HEK293 (cell line): ENCODE measurements at regions not wholly inside any gene's neighbourhood (a gene's known extent, or its start where the extent isn't known, plus 50 kb on each side); places are given as distances from the start of the nearest gene placed in this dataset.

Source experiments
- CTCF ChIA-PET: fragments of 350-600 bp; formaldehyde crosslinking; extraction: SDS; loops from one replicate; lab custom pipeline; 2021; ENCODE audit warnings: antibody characterized with exemption; lab: Yijun Ruan, JAX
- POLR2A ChIA-PET: fragments of 300-600 bp; formaldehyde crosslinking; extraction: SDS; loops from one replicate; lab custom pipeline; 2020; ENCODE audit warnings: antibody characterized with exemption, inconsistent platforms; lab: Yijun Ruan, JAX
- H3K27ac ChIP-seq: fragments of 200-500 bp; sonication (Bioruptor generic); 2 replicates; pipeline ENCODE4 v1.5.1; 2014; ENCODE audit warnings: low read depth, low read length, control low read depth, inconsistent platforms; ENCODE audit errors: extremely low read depth
- H3K36me3 ChIP-seq, 2 experiments: fragments of 200-500 bp in 1 of 2; sonication (Bioruptor generic) in 1 of 2; 1 replicate in 1 of 2; 2 replicates in 1 of 2; pipeline ENCODE4 v1.5.1; 2014 to 2017; ENCODE audit warnings: inconsistent platforms in 2 of 2, low read length in 2 of 2; ENCODE audit not compliant: control insufficient read depth in 2 of 2, insufficient read depth in 1 of 2
- H3K4me1 ChIP-seq: fragments of 200-500 bp; sonication (Bioruptor generic); 2 replicates; pipeline ENCODE4 v1.5.1; 2014; ENCODE audit warnings: mild to moderate bottlenecking, low read length, inconsistent platforms; ENCODE audit not compliant: control insufficient read depth, insufficient read depth
- H3K4me3 ChIP-seq: 2 replicates; pipeline ENCODE4 v1.5.1; 2011; ENCODE audit warnings: low read depth, mild to moderate bottlenecking, control low read depth, low read length, moderate library complexity
- H3K9me3 ChIP-seq: fragments of 200-500 bp; sonication (Bioruptor generic); 2 replicates; pipeline ENCODE4 v1.5.1; 2014; ENCODE audit warnings: low read depth, low read length, inconsistent platforms; ENCODE audit not compliant: control insufficient read depth, insufficient read depth
- HOXC10 ChIP-seq: sonication (generic); formaldehyde crosslinking; IDR thresholded peaks from 2 replicates; pipeline ENCODE4 v1.8.1; 2023; ENCODE audit warnings: mild to moderate bottlenecking, missing genetic modification reagents
- KLF1 ChIP-seq: fragments of 450-650 bp; formaldehyde crosslinking; IDR thresholded peaks from 2 replicates; pipeline ENCODE4 v1.5.1; 2016; ENCODE audit warnings: missing biosample characterization, missing genetic modification characterization
- KLF17 ChIP-seq: fragments of 450-650 bp; formaldehyde crosslinking; IDR thresholded peaks from 2 replicates; pipeline ENCODE4 v1.5.1; 2016; ENCODE audit warnings: missing biosample characterization, missing genetic modification characterization
- KLF7 ChIP-seq: fragments of 450-650 bp; formaldehyde crosslinking; IDR thresholded peaks from 2 replicates; pipeline ENCODE4 v1.5.1; 2016; ENCODE audit warnings: missing biosample characterization, missing genetic modification characterization, borderline replicate concordance
- MZF1 ChIP-seq: fragments of 450-650 bp; formaldehyde crosslinking; IDR thresholded peaks from 2 replicates; pipeline ENCODE4 v1.5.1; 2017; ENCODE audit warnings: missing biosample characterization, missing genetic modification characterization, borderline replicate concordance
- RBAK ChIP-seq: fragments of 450-650 bp; formaldehyde crosslinking; IDR thresholded peaks from 2 replicates; pipeline ENCODE4 v1.5.1; 2016; ENCODE audit warnings: missing biosample characterization, missing genetic modification characterization
- ZBTB10 ChIP-seq: fragments of 450-650 bp; formaldehyde crosslinking; IDR thresholded peaks from 2 replicates; pipeline ENCODE4 v1.5.1; 2016; ENCODE audit warnings: missing biosample characterization, missing genetic modification characterization
- ZBTB11 ChIP-seq: fragments of 450-650 bp; formaldehyde crosslinking; conservative IDR thresholded peaks from 2 replicates; pipeline ENCODE4 v1.5.1; 2016; ENCODE audit warnings: low read depth, missing biosample characterization, missing genetic modification characterization
- ZIC2 ChIP-seq: fragments of 450-650 bp; formaldehyde crosslinking; IDR thresholded peaks from 2 replicates; pipeline ENCODE4 v1.5.1; 2016; ENCODE audit warnings: missing biosample characterization, missing genetic modification characterization
- ZNF155 ChIP-seq: fragments of 450-650 bp; formaldehyde crosslinking; IDR thresholded peaks from 2 replicates; pipeline ENCODE4 v1.5.1; 2016; ENCODE audit warnings: missing biosample characterization, missing genetic modification characterization
- ZNF16 ChIP-seq: fragments of 450-650 bp; formaldehyde crosslinking; IDR thresholded peaks from 2 replicates; pipeline ENCODE4 v1.5.1; 2016; ENCODE audit warnings: low read depth, missing biosample characterization, missing genetic modification characterization
- ZNF248 ChIP-seq: fragments of 450-650 bp; formaldehyde crosslinking; IDR thresholded peaks from 2 replicates; pipeline ENCODE4 v1.5.1; 2017; ENCODE audit warnings: missing biosample characterization, missing genetic modification characterization
- ZNF37A ChIP-seq: fragments of 450-650 bp; IDR thresholded peaks from 2 replicates; pipeline ENCODE4 v1.5.1; 2018; ENCODE audit warnings: missing biosample characterization, missing genetic modification characterization
- ZNF423 ChIP-seq: fragments of 450-650 bp; formaldehyde crosslinking; IDR thresholded peaks from 2 replicates; pipeline ENCODE4 v1.5.1; 2016; ENCODE audit warnings: missing biosample characterization, missing genetic modification characterization
- ZNF510 ChIP-seq: fragments of 450-650 bp; formaldehyde crosslinking; IDR thresholded peaks from 2 replicates; pipeline ENCODE4 v1.5.1; 2018; ENCODE audit warnings: mild to moderate bottlenecking, missing genetic modification characterization, missing biosample characterization; ENCODE audit not compliant: insufficient replicate concordance
- ZNF521 ChIP-seq: fragments of 450-650 bp; formaldehyde crosslinking; IDR thresholded peaks from 2 replicates; pipeline ENCODE4 v1.5.1; 2017; ENCODE audit warnings: missing biosample characterization, mild to moderate bottlenecking, missing genetic modification characterization
- ZNF544 ChIP-seq: fragments of 450-650 bp; formaldehyde crosslinking; IDR thresholded peaks from 2 replicates; pipeline ENCODE4 v1.5.0; 2017; ENCODE audit warnings: missing biosample characterization, missing genetic modification characterization
- ZNF624 ChIP-seq: fragments of 450-650 bp; formaldehyde crosslinking; IDR thresholded peaks from 2 replicates; pipeline ENCODE4 v1.5.1; 2017; ENCODE audit warnings: missing biosample characterization, missing genetic modification characterization
- ZSCAN5A ChIP-seq: fragments of 450-650 bp; formaldehyde crosslinking; IDR thresholded peaks from 2 replicates; pipeline ENCODE4 v1.5.1; 2016; ENCODE audit warnings: missing biosample characterization, missing genetic modification characterization
- ZXDB ChIP-seq: fragments of 450-650 bp; formaldehyde crosslinking; IDR thresholded peaks from 2 replicates; pipeline ENCODE4 v1.5.1; 2016; ENCODE audit warnings: missing biosample characterization, missing genetic modification characterization

GRCh38 chr6:18561037-18561750 lies 174.0 kb downstream of the RNF144B start:
- no peaks in the 10 kb centered on the region for H3K4me1 ChIP-seq
- POLR2A ChIA-PET, result no interaction called here
- no peak overlapping the region for H3K4me3 ChIP-seq
- no peaks in the 10 kb centered on the region for H3K9me3 ChIP-seq
- CTCF ChIA-PET, result no interaction called here
- H3K36me3 ChIP-seq, result no peaks in the 10 kb centered on the region
- H3K27ac ChIP-seq, result no peak overlapping the region
- no peak for TF ChIP-seq ZBTB11
- TF ChIP-seq MZF1 (tag by site-specific recombination), result no peak
- TF ChIP-seq ZNF248 (tag by site-specific recombination), result no peak
- TF ChIP-seq ZNF16 (tag by site-specific recombination), result no peak
- TF ChIP-seq KLF1 (tag by site-specific recombination), result no peak
- TF ChIP-seq ZNF510 (tag by site-specific recombination), result no peak
- TF ChIP-seq ZBTB10 (tag by site-specific recombination), result no peak

- H3K27ac ChIP-seq, result no peak overlapping the region
- H3K9me3 ChIP-seq, result no peaks in the 10 kb centered on the region
- no peak overlapping the region for H3K4me3 ChIP-seq
- H3K36me3 ChIP-seq, result no peaks in the 10 kb centered on the region
- ChIA-PET CTCF (no interaction called here), POLR2A (no interaction called here)
- H3K4me1 ChIP-seq, result no peaks in the 10 kb centered on the region
- TF ChIP-seq ZNF624 (tag by site-specific recombination) (no peak), ZNF423 (no peak), RBAK (tag by site-specific recombination) (no peak), KLF7 (tag by site-specific recombination) (no peak), ZNF521 (no peak)
- TF ChIP-seq, all 188 proteins: peak for 0
These were observed 175.6 kb downstream of the RNF144B start for GRCh38 chr6:18562726-18563125.

GRCh38 chr6:18564775-18565174 lies 177.6 kb downstream of the RNF144B start:
- Histone ChIP-seq H3K9me3 (no peaks in the 10 kb centered on the region), H3K36me3 (no peaks in the 10 kb centered on the region), H3K27ac (no peak overlapping the region), H3K4me3 (no peak overlapping the region), H3K4me1 (no peaks in the 10 kb centered on the region)
- CTCF ChIA-PET, result interaction anchor here (0.6 to 1.1 kb wide), 2 partner anchors 31 to 241 kb away, joined by 3 read pairs; no protein-coding TSS in a partner anchor
- TF ChIP-seq HOXC10 (CRISPR knock-in tag), result no peak
- no peak for TF ChIP-seq KLF17
- TF ChIP-seq ZNF544 (tag by site-specific recombination), result no peak
- TF ChIP-seq ZSCAN5A (tag by site-specific recombination), result no peak
- no peak for TF ChIP-seq ZXDB (tag by site-specific recombination)
- TF ChIP-seq ZNF37A (tag by site-specific recombination), result no peak
- no peak for TF ChIP-seq ZIC2 (tag by site-specific recombination)
- no peak for TF ChIP-seq ZNF155 (tag by site-specific recombination)
- POLR2A ChIA-PET, result no interaction called here
